ENCODE measurements at regions not wholly inside any gene's neighbourhood (a gene's known extent, or its start where the extent isn't known, plus 50 kb on each side); places are given as distances from the start of the nearest gene placed in this dataset.

DNA sequence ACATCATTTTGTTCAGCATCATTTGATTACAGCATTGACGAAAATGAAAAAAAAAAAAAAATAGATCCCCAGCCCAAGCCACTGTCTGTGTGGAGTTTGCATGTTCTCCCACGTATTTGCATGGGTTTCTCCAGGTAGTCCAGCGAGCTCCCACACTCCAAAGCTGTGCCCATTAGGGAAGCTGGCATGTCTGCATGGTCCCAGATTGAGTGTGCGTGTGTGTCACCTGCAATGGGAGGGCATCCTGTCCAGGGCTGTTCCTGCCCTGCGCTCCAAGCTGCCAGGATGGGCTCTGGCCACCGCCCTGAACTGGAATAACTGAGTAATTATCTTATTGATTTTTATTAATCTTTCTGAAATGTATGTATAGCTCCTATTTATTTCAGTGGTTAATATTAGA, 88.6 kb downstream of the KLF12 start:
- Histone ChIP-seq H3K9ac (ENCODE audit: low read depth, low read length) (no peak overlapping the region), H2AK5ac (ENCODE audit: low read depth, low read length) (no peak overlapping the region), H2BK20ac (ENCODE audit: low read depth, low read length) (no peak overlapping the region), H3K4me2 (ENCODE audit: low read depth, low read length) (no peak overlapping the region), H2AFZ (replicated peaks; ENCODE audit: low read length, poor library complexity) (no peak overlapping the region), H2BK120ac (ENCODE audit: low read depth, low read length) (no peak overlapping the region), H3K4me1 (ENCODE audit: control insufficient read depth, insufficient read depth, low read length) (peaks cover 14% of the 10 kb centered on the region), H3K36me3 (ENCODE audit: control insufficient read depth, insufficient read depth, low read length) (no peaks in the 10 kb centered on the region; the same call in 1 of the 2 replicates), H3K14ac (replicated peaks; ENCODE audit: low read depth, low read length) (no peak overlapping the region), H3K56ac (ENCODE audit: extremely low read depth, insufficient read depth, low read length) (no peak overlapping the region), H3K79me1 (ENCODE audit: low read depth in 1 of 2, low read length in 2 of 2) (peaks cover 35 to 70% of the 10 kb centered on the region in 2 experiments), H4K91ac (ENCODE audit: insufficient read depth, low read depth, low read length) (no peak overlapping the region), H4K20me1 (ENCODE audit: insufficient read depth, low read length) (peaks cover 27% of the 10 kb centered on the region; the same call in 1 of the 2 replicates), H3K27ac (ENCODE audit: insufficient read depth, low read length) (no peak overlapping the region), H4K5ac (ENCODE audit: low read depth, low read length) (no peak overlapping the region), H3K9me3 (ENCODE audit: control insufficient read depth, insufficient read depth, low read length) (no peaks in the 10 kb centered on the region), H3K23ac (ENCODE audit: low read depth, low read length) (no peak overlapping the region), H2AK9ac (replicated peaks; ENCODE audit: low read depth, low read length, poor library complexity) (no peak overlapping the region), H3K27me3 (ENCODE audit: control insufficient read depth, insufficient read depth, low read length) (no peaks in the 10 kb centered on the region), H4K8ac (ENCODE audit: low read depth in 2 of 2, low read length in 2 of 2) (no peak overlapping the region), H2BK15ac (ENCODE audit: low read depth, low read length) (no peak overlapping the region), H3K9me1 (ENCODE audit: insufficient read depth, low read length) (peaks cover 6% of the 10 kb centered on the region), H3K4ac (ENCODE audit: low read depth, low read length) (no peak overlapping the region), H3K18ac (ENCODE audit: low read depth, low read length) (no peak overlapping the region), H2BK5ac (ENCODE audit: low read depth, low read length, poor library complexity, severe bottlenecking) (no peak overlapping the region), H3K4me3 (ENCODE audit: insufficient read depth, low read depth, low read length) (no peak overlapping the region)
- BruUV-seq (replicated peaks) = no TSS peak
- in situ Hi-C loops (cut with MboI; ENCODE audit: low sequenced_read_pairs) (no loop called here), intact Hi-C loops (cut with micrococcal nuclease) (loop anchor here (5.0 to 10.0 kb wide), 3 partner anchors 87 to 191 kb away; partner anchors contain the start of gene KLF12), dilution Hi-C loops (cut with HindIII; ENCODE audit: low sequenced_read_pairs, unreplicated experiment) (no loop called here)
- ChIA-PET POLR2A (ENCODE audit: unreplicated experiment) (no interaction called here), CTCF (no interaction called here)
- WGBS, 2 experiments (ENCODE audit: extremely low coverage in 2 of 2, insufficient read length in 1 of 2) = no CpG with 5 or more reads among the region's 6 CpGs
- TF ChIP-seq RAD21 (IDR thresholded peaks at IDR 0.05; ENCODE audit: low read length) (no peak), NFE2L2 (IDR thresholded peaks at IDR 0.05; ENCODE audit: low read depth, low read length) (no peak), SMC3 (IDR thresholded peaks at IDR 0.05; ENCODE audit: low read depth, low read length) (no peak), MAZ (IDR thresholded peaks at IDR 0.05; ENCODE audit: borderline replicate concordance, low read depth, low read length) (no peak)
- TF ChIP-seq, protein P1, sequence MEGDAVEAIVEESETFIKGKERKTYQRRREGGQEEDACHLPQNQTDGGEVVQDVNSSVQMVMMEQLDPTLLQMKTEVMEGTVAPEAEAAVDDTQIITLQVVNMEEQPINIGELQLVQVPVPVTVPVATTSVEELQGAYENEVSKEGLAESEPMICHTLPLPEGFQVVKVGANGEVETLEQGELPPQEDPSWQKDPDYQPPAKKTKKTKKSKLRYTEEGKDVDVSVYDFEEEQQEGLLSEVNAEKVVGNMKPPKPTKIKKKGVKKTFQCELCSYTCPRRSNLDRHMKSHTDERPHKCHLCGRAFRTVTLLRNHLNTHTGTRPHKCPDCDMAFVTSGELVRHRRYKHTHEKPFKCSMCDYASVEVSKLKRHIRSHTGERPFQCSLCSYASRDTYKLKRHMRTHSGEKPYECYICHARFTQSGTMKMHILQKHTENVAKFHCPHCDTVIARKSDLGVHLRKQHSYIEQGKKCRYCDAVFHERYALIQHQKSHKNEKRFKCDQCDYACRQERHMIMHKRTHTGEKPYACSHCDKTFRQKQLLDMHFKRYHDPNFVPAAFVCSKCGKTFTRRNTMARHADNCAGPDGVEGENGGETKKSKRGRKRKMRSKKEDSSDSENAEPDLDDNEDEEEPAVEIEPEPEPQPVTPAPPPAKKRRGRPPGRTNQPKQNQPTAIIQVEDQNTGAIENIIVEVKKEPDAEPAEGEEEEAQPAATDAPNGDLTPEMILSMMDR (conservative IDR thresholded peaks at IDR 0.05; ENCODE audit: low read depth, low read length) = no peak
- ATAC-seq (ENCODE audit: low read depth) (no peak), DNase-seq (no peak)
